Motor neuron (in vitro differentiated cells): ENCODE measurements at regions not wholly inside any gene's neighbourhood (a gene's known extent, or its start where the extent isn't known, plus 50 kb on each side); places are given as distances from the start of the nearest gene placed in this dataset.

Experiments
- ATAC-seq, 8 experiments: fragments of 200-7000 bp; cut with Tn5 transposase; replicated peaks in 6 of 8; 2 replicates each; pipeline ENCODE4 v1.8.0; 2021; ENCODE audit warnings: mild to moderate bottlenecking in 8 of 8, moderate library complexity in 8 of 8
- H3K27ac ChIP-seq, 2 donors: fragments of 250-450 bp; sonication (Bioruptor Pico); 2 replicates each; pipeline ENCODE4 v1.9.0; 2021; ENCODE audit warnings: antibody characterized with exemption in 2 of 2, mild to moderate bottlenecking in 2 of 2, moderate library complexity in 1 of 2
- H3K4me1 ChIP-seq, 2 donors: fragments of 250-450 bp; sonication (Bioruptor Pico); replicated peaks in 1 of 2; 2 replicates each; pipeline ENCODE4 v1.6.1; 2021; ENCODE audit warnings: antibody characterized with exemption in 2 of 2, mild to moderate bottlenecking in 2 of 2, moderate library complexity in 1 of 2
- H3K4me3 ChIP-seq, 5 donors: fragments of 250-450 bp; sonication (Bioruptor Pico); 2 replicates each; pipeline ENCODE4 v1.9.0; 2021; ENCODE audit warnings: antibody characterized with exemption in 5 of 5, mild to moderate bottlenecking in 5 of 5, moderate library complexity in 4 of 5
- WGBS, 10 experiments: fragments of 450-650 bp; shearing (Covaris generic); methylation state at CpG; one replicate each; pipeline ENCODE4 v1.0.0; 2022; 5-methylcytosine and 5-hydroxymethylcytosine counted together
- in situ Hi-C, 9 experiments: fragments of 400-800 bp; cut with MboI; loops; one replicate each; pipeline ENCODE4 v1.15.0; 2021; ENCODE audit warnings: low sequenced_read_pairs in 9 of 9, low pct_unique_long_range_greater_than_20kb in 2 of 9; ENCODE audit not compliant: unreplicated experiment in 9 of 9

GRCh38 chr20:55232647-55233046 is 757.3 kb downstream of the DOK5 start:
- no peak for ATAC-seq
- no peak overlapping the region for H3K27ac ChIP-seq

GRCh38 chr20:55229451-55229850 is 754.1 kb downstream of the DOK5 start:
- 0 to 100% (median 64%) methylated on average over 1 of the region's 1 CpG; no CpG with 5 or more reads in 1 of the 10 experiments for WGBS, 10 experiments
- H3K27ac ChIP-seq = no peak overlapping the region
- in situ Hi-C loops = no loop called here
- no peak for ATAC-seq
- H3K4me1 ChIP-seq = no peaks in the 10 kb centered on the region
- no peak overlapping the region for H3K4me3 ChIP-seq

More at GRCh38 chr20:55232647-55233046, 757.3 kb downstream of the DOK5 start:
- WGBS, 10 experiments = 17 to 100% (median 83%) methylated on average over 1 of the region's 1 CpG; no CpG with 5 or more reads in 5 of the 10 experiments
- Histone ChIP-seq H3K4me1 (no peaks in the 10 kb centered on the region), H3K4me3 (no peak overlapping the region)
- in situ Hi-C loops = no loop called here

GRCh38 chr20:55216525-55217242 is 741.3 kb downstream of the DOK5 start:
- no peak overlapping the region for H3K27ac ChIP-seq
- no peak overlapping the region for H3K4me3 ChIP-seq
- no peak for ATAC-seq
- no peaks in the 10 kb centered on the region for H3K4me1 ChIP-seq
- in situ Hi-C loops = no loop called here
- WGBS, 10 experiments = 0 to 88% (median 44%) methylated on average over 1 to 8 of the region's 8 CpGs

GRCh38 chr20:55213653-55214052 is 738.3 kb downstream of the DOK5 start:
- ATAC-seq = no peak
- in situ Hi-C loops = no loop called here
- Histone ChIP-seq H3K27ac (no peak overlapping the region), H3K4me1 (no peaks in the 10 kb centered on the region), H3K4me3 (no peak overlapping the region)
- 34 to 82% (median 72%) methylated on average over 2 to 6 of the region's 6 CpGs; no CpG with 5 or more reads in 1 of the 10 experiments for WGBS, 10 experiments

DNA sequence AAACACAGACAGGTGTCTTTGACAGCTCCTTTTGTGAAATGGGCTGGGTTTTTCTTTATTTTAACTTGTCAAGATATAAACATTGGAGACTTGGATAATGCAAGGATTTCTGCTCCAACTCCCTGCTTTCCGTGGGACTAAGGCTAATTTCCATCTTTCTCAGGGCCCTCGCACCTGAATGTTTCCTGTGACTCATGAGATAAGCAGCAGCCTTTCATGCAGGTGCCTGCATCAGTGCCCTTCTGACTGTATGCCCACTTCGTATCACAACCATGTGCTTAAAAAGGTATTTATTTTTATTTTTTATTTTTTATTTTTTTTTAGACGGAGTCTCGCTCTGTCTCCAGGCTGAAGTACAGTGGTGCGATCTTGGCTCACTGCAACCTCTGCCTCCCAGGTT is 736.1 kb downstream of the DOK5 start:
- no peak overlapping the region for H3K27ac ChIP-seq
- ATAC-seq = no peak
- in situ Hi-C loops = no loop called here
- no peaks in the 10 kb centered on the region for H3K4me1 ChIP-seq
- 7 to 81% (median 55%) methylated on average over 1 to 6 of the region's 6 CpGs; no CpG with 5 or more reads in 1 of the 10 experiments for WGBS, 10 experiments
- no peak overlapping the region for H3K4me3 ChIP-seq

DNA sequence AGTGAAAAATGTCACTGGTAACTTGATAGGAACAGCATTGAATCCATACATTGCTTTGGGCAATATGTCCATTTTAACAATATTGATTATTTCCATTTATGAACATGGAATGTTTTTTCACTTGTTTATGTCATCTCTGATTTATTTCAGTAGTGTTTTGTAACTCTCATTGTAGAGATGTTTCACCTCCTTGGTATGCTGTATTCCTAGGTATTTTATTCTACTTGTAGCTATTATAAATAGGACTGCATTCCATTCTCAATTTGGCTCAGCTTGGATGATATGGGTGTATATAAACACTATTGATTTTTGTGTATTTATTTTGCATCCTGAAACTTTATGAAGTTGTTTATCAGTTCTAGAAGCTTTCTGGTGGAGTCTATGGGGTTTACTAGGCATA is 730.3 kb downstream of the DOK5 start:
- ATAC-seq = no peak
- Histone ChIP-seq H3K27ac (no peak overlapping the region), H3K4me1 (no peaks in the 10 kb centered on the region), H3K4me3 (no peak overlapping the region)
- in situ Hi-C loops = no loop called here

DNA sequence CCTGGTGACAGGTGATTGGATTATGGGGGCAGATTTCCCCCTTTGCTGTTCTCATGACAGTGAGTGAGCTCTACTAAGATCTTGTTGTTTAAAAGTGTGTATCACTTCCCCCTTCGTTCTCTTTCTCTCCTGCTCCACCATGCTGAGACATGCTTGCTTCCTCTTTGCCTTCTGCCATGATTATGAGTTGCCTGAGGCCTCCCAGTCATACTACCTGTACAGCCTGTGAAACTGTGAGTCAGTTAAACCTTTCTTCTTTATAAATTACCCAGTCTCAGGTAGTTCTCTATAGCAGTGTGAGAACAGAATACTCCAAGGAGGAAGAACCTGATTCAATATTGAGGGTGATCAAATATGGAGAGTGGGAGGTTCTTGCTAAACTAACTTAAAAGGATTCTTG is 724.9 kb downstream of the DOK5 start:
- no peak overlapping the region for H3K27ac ChIP-seq
- in situ Hi-C loops = no loop called here
- H3K4me3 ChIP-seq = no peak overlapping the region
- no peaks in the 10 kb centered on the region for H3K4me1 ChIP-seq
- 100% methylated on average over 1 of the region's 1 CpG; no CpG with 5 or more reads in 9 of the 10 experiments for WGBS, 10 experiments
- ATAC-seq = no peak

GRCh38 chr20:55194947-55195346 is 719.6 kb downstream of the DOK5 start:
- 0 to 100% (median 63%) methylated on average over 1 to 2 of the region's 2 CpGs for WGBS, 10 experiments
- in situ Hi-C loops = no loop called here
- H3K4me1 ChIP-seq = no peaks in the 10 kb centered on the region
- H3K27ac ChIP-seq = no peak overlapping the region
- ATAC-seq = no peak
- no peak overlapping the region for H3K4me3 ChIP-seq

- no peaks in the 10 kb centered on the region for H3K4me1 ChIP-seq
- 0 to 100% (median 42%) methylated on average over 1 to 2 of the region's 2 CpGs; no CpG with 5 or more reads in 2 of the 10 experiments for WGBS, 10 experiments
- no peak for ATAC-seq
- in situ Hi-C loops = no loop called here
- H3K27ac ChIP-seq = no peak overlapping the region
- H3K4me3 ChIP-seq = no peak overlapping the region
Measured at GRCh38 chr20:55186228-55186627, 710.8 kb downstream of the DOK5 start.

GRCh38 chr20:55175081-55175480 is 699.7 kb downstream of the DOK5 start:
- peak in 1 of 8 experiments; percentile 38 for ATAC-seq
- 0 to 87% (median 51%) methylated on average over 1 to 4 of the region's 4 CpGs; no CpG with 5 or more reads in 3 of the 10 experiments for WGBS, 10 experiments
- in situ Hi-C loops = no loop called here

DNA sequence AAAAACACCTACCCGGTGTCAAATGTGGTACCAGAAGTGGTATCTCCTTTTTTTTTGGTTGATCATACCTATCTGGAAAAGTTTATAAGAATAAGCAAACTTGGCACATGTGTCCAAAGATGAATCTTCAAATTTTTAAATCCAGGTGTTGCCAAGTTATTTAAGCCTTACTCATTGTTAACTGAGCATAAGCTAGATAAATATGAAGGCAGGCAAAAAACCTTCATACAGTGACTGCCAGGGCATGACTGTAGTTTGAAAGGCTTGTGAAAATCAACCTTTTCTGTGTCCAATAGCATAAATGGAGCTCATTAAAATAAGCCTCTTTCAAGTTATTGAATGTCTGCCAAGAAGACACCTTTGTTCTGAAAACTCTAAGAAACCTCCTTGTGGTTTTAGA is 699.2 kb downstream of the DOK5 start:
- ATAC-seq = no peak
- H3K4me1 ChIP-seq = peaks cover 2 to 3% of the 10 kb centered on the region in 2 donors
- no peak overlapping the region for H3K4me3 ChIP-seq
- H3K27ac ChIP-seq = no peak overlapping the region
- in situ Hi-C loops = no loop called here
- WGBS, 10 experiments = 0 to 80% (median 69%) methylated on average over 1 of the region's 1 CpG; no CpG with 5 or more reads in 4 of the 10 experiments

More at GRCh38 chr20:55175081-55175480, 699.7 kb downstream of the DOK5 start:
- Histone ChIP-seq H3K4me1 (peaks cover 2 to 3% of the 10 kb centered on the region in 2 donors), H3K4me3 (no peak overlapping the region), H3K27ac (no peak overlapping the region)

DNA sequence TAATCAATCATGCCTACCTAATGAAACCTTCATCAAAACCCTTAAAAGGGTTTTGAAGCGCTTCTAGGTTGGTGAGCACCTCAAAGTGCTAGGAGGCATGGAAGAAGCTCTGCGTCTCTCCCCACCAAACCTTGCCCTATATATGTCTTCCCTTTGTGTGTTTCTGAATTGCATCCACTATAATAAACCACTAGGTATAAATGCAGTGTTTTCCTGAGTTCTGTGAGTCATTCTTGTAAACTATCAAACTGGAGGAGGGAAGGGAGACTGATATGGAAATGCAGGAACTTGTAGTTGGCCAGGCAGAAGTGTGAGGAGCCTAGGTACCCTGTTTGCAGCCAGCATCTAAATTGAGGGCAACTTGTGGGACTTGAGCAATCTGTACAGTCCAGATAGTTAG is 698.8 kb downstream of the DOK5 start:
- H3K4me3 ChIP-seq = no peak overlapping the region
- no peak for ATAC-seq
- no peak overlapping the region for H3K27ac ChIP-seq
- H3K4me1 ChIP-seq = peaks cover 2 to 3% of the 10 kb centered on the region in 2 donors
- in situ Hi-C loops = no loop called here
- WGBS, 10 experiments = 0 to 100% (median 20%) methylated on average over 1 to 2 of the region's 2 CpGs; no CpG with 5 or more reads in 3 of the 10 experiments

GRCh38 chr20:55173601-55174000 is 698.2 kb downstream of the DOK5 start:
- no peak overlapping the region for H3K4me3 ChIP-seq
- no peak for ATAC-seq
- in situ Hi-C loops = no loop called here
- WGBS, 10 experiments = 0 to 100% (median 86%) methylated on average over 1 of the region's 1 CpG; no CpG with 5 or more reads in 5 of the 10 experiments
- no peak overlapping the region for H3K27ac ChIP-seq
- H3K4me1 ChIP-seq = peaks cover 2 to 3% of the 10 kb centered on the region in 2 donors
